Parathyroid adenoma (tissue), 2 donors: ENCODE measurements at regions not wholly inside any gene's neighbourhood (a gene's known extent, or its start where the extent isn't known, plus 50 kb on each side); places are given as distances from the start of the nearest gene placed in this dataset.

Experiments
- H2AFZ ChIP-seq: fragments of 300-600 bp; sonication (generic); one replicate; pipeline ENCODE4 v1.7.0; 2017; ENCODE audit warnings: antibody characterized with exemption, mild to moderate bottlenecking
- H3K27ac ChIP-seq: fragments of 300-600 bp; sonication (generic); one replicate; pipeline ENCODE4 v1.7.0; 2017
- H3K27me3 ChIP-seq: fragments of 300-600 bp; sonication (generic); one replicate; pipeline ENCODE4 v1.7.0; 2017; ENCODE audit warnings: low read length; ENCODE audit not compliant: control insufficient read depth, insufficient read depth
- H3K36me3 ChIP-seq: fragments of 300-600 bp; sonication (generic); one replicate; pipeline ENCODE4 v1.7.0; 2017; ENCODE audit warnings: low read length; ENCODE audit not compliant: control insufficient read depth, insufficient read depth
- H3K4me1 ChIP-seq: fragments of 300-600 bp; sonication (generic); one replicate; pipeline ENCODE4 v1.7.0; 2017; ENCODE audit warnings: control low read depth
- H3K4me2 ChIP-seq: fragments of 300-600 bp; sonication (generic); one replicate; pipeline ENCODE4 v1.7.0; 2017; ENCODE audit warnings: low read length
- H3K4me3 ChIP-seq: fragments of 300-600 bp; sonication (generic); one replicate; pipeline ENCODE4 v1.7.0; 2017; ENCODE audit warnings: low read depth, low read length
- H3K79me2 ChIP-seq: fragments of 300-600 bp; sonication (generic); one replicate; pipeline ENCODE4 v1.7.0; 2017; ENCODE audit warnings: control low read depth
- H3K9ac ChIP-seq: fragments of 300-600 bp; sonication (generic); one replicate; pipeline ENCODE4 v1.7.0; 2017; ENCODE audit warnings: mild to moderate bottlenecking
- H3K9me3 ChIP-seq: fragments of 300-600 bp; sonication (generic); one replicate; pipeline ENCODE4 v1.7.0; 2017; ENCODE audit warnings: low read length; ENCODE audit not compliant: control insufficient read depth
- CTCF ChIP-seq: fragments of 300-600 bp; sonication (generic); IDR thresholded peaks from one replicate; pipeline ENCODE4 v1.7.0; 2017; ENCODE audit warnings: antibody characterized with exemption, mild to moderate bottlenecking
- donor health status: primary hyperparathyroidism.

- no peak overlapping the region for H3K27ac ChIP-seq
- H3K4me1 ChIP-seq = no peaks in the 10 kb centered on the region
- TF ChIP-seq CTCF = no peak
- no peak overlapping the region for H2AFZ ChIP-seq
- no peaks in the 10 kb centered on the region for H3K36me3 ChIP-seq
- no peak overlapping the region for H3K9ac ChIP-seq
- H3K4me3 ChIP-seq = no peak overlapping the region
- no peaks in the 10 kb centered on the region for H3K9me3 ChIP-seq
- no peaks in the 10 kb centered on the region for H3K79me2 ChIP-seq
- no peak overlapping the region for H3K4me2 ChIP-seq
- H3K27me3 ChIP-seq = no peaks in the 10 kb centered on the region
Observed at GRCh38 chr1:195697130-195697529, 911.1 kb downstream of the KCNT2 start.

- Histone ChIP-seq H2AFZ (no peak overlapping the region), H3K79me2 (no peaks in the 10 kb centered on the region), H3K27ac (no peak overlapping the region), H3K9me3 (no peaks in the 10 kb centered on the region), H3K4me1 (no peaks in the 10 kb centered on the region), H3K27me3 (no peaks in the 10 kb centered on the region), H3K4me3 (no peak overlapping the region), H3K36me3 (no peaks in the 10 kb centered on the region), H3K9ac (no peak overlapping the region), H3K4me2 (no peak overlapping the region)
- TF ChIP-seq CTCF = no peak
Observed at GRCh38 chr1:195686764-195687163, 921.5 kb downstream of the KCNT2 start.

GRCh38 chr1:195664628-195665027 lies 943.6 kb downstream of the KCNT2 start:
- no peaks in the 10 kb centered on the region for H3K9me3 ChIP-seq
- no peaks in the 10 kb centered on the region for H3K79me2 ChIP-seq
- H3K9ac ChIP-seq = no peak overlapping the region
- H2AFZ ChIP-seq = no peak overlapping the region
- H3K4me2 ChIP-seq = no peak overlapping the region
- H3K4me3 ChIP-seq = no peak overlapping the region
- no peak for TF ChIP-seq CTCF
- no peaks in the 10 kb centered on the region for H3K4me1 ChIP-seq
- no peaks in the 10 kb centered on the region for H3K36me3 ChIP-seq
- H3K27me3 ChIP-seq = no peaks in the 10 kb centered on the region
- H3K27ac ChIP-seq = no peak overlapping the region

GRCh38 chr1:195663549-195664280 lies 944.5 kb downstream of the KCNT2 start:
- no peaks in the 10 kb centered on the region for H3K36me3 ChIP-seq
- no peaks in the 10 kb centered on the region for H3K27me3 ChIP-seq
- no peak overlapping the region for H3K27ac ChIP-seq

More at GRCh38 chr1:195663549-195664280, 944.5 kb downstream of the KCNT2 start:
- no peak for TF ChIP-seq CTCF
- no peak overlapping the region for H2AFZ ChIP-seq
- no peak overlapping the region for H3K9ac ChIP-seq
- no peaks in the 10 kb centered on the region for H3K4me1 ChIP-seq
- no peaks in the 10 kb centered on the region for H3K9me3 ChIP-seq
- no peak overlapping the region for H3K4me2 ChIP-seq
- no peak overlapping the region for H3K4me3 ChIP-seq
- H3K79me2 ChIP-seq = no peaks in the 10 kb centered on the region
